ENCODE measurements at regions not wholly inside any gene's neighbourhood (a gene's known extent, or its start where the extent isn't known, plus 50 kb on each side); places are given as distances from the start of the nearest gene placed in this dataset.

DNA sequence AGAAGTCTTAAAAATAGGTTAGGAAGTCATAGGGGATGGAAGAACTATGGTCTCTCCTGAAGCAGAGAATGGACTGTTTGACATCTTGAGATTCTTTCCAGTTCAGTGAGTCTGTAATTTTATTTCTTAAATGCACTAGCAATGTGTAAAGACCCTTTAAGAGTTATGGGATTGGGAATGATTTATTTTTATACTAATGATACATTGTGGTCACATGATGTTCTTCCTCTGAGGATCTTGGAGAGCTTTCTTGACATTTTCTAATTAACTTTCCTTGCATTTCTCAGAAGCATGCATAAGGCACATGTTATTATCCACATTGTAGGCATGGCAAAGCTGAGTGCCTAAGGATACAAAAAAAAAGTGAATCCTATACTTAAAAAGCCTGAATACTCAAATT is 507.6 kb upstream of the NRSN1 start:
- no peak for TF ChIP-seq IKZF3 (tag by site-specific recombination; IDR thresholded peaks at IDR 0.05)
- TF ChIP-seq ZNF501 (tag by site-specific recombination; IDR thresholded peaks at IDR 0.05), result no peak
- TF ChIP-seq, protein P1, sequence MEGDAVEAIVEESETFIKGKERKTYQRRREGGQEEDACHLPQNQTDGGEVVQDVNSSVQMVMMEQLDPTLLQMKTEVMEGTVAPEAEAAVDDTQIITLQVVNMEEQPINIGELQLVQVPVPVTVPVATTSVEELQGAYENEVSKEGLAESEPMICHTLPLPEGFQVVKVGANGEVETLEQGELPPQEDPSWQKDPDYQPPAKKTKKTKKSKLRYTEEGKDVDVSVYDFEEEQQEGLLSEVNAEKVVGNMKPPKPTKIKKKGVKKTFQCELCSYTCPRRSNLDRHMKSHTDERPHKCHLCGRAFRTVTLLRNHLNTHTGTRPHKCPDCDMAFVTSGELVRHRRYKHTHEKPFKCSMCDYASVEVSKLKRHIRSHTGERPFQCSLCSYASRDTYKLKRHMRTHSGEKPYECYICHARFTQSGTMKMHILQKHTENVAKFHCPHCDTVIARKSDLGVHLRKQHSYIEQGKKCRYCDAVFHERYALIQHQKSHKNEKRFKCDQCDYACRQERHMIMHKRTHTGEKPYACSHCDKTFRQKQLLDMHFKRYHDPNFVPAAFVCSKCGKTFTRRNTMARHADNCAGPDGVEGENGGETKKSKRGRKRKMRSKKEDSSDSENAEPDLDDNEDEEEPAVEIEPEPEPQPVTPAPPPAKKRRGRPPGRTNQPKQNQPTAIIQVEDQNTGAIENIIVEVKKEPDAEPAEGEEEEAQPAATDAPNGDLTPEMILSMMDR (tag by site-specific recombination; IDR thresholded peaks at IDR 0.05), result no peak
- TF ChIP-seq, protein P2, sequence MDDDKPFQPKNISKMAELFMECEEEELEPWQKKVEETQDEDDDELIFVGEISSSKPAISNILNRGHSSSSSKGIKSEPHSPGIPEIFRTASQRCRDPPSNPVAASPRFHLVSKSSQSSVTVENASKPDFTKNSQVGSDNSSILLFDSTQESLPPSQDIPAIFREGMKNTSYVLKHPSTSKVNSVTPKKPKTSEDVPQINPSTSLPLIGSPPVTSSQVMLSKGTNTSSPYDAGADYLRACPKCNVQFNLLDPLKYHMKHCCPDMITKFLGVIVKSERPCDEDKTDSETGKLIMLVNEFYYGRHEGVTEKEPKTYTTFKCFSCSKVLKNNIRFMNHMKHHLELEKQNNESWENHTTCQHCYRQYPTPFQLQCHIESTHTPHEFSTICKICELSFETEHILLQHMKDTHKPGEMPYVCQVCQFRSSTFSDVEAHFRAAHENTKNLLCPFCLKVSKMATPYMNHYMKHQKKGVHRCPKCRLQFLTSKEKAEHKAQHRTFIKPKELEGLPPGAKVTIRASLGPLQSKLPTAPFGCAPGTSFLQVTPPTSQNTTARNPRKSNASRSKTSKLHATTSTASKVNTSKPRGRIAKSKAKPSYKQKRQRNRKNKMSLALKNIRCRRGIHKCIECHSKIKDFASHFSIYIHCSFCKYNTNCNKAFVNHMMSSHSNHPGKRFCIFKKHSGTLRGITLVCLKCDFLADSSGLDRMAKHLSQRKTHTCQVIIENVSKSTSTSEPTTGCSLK (tag by site-specific recombination; IDR thresholded peaks at IDR 0.05), result no peak
- TF ChIP-seq, protein P3, sequence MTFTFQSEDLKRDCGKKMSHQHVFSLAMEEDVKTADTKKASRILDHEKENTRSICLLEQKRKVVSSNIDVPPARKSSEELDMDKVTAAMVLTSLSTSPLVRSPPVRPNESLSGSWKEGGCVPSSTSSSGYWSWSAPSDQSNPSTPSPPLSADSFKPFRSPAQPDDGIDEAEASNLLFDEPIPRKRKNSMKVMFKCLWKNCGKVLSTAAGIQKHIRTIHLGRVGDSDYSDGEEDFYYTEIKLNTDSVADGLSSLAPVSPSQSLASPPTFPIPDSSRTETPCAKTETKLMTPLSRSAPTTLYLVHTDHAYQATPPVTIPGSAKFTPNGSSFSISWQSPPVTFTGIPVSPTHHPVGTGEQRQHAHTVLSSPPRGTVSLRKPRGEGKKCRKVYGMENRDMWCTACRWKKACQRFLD (tag by site-specific recombination; IDR thresholded peaks at IDR 0.05), result no peak
- TF ChIP-seq, protein P4, sequence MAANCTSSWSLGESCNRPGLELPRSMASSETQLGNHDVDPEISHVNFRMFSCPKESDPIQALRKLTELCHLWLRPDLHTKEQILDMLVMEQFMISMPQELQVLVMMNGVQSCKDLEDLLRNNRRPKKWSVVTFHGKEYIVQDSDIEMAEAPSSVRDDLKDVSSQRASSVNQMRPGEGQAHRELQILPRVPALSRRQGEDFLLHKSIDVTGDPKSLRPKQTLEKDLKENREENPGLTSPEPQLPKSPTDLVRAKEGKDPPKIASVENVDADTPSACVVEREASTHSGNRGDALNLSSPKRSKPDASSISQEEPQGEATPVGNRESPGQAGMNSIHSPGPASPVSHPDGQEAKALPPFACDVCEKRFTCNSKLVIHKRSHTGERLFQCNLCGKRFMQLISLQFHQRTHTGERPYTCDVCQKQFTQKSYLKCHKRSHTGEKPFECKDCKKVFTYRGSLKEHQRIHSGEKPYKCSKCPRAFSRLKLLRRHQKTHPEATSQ (tag by site-specific recombination; IDR thresholded peaks at IDR 0.05), result no peak
- no peak for TF ChIP-seq ZNF561 (tag by site-specific recombination; IDR thresholded peaks at IDR 0.05; ENCODE audit: borderline replicate concordance)
- no peak for TF ChIP-seq ZNF248 (tag by site-specific recombination; IDR thresholded peaks at IDR 0.05)
- TF ChIP-seq TCF7L2 (IDR thresholded peaks at IDR 0.05; ENCODE audit: borderline replicate concordance, low read depth, low read length), result no peak
